ENCODE measurements at regions not wholly inside any gene's neighbourhood (a gene's known extent, or its start where the extent isn't known, plus 50 kb on each side); places are given as distances from the start of the nearest gene placed in this dataset.

GRCh38 chr17:12438212-12438611 is 227.5 kb upstream of the MYOCD start:
- TF ChIP-seq POLR2A (IDR thresholded peaks at IDR 0.05; ENCODE audit: low read length) (no peak), GATA1 (IDR thresholded peaks at IDR 0.05; ENCODE audit: low read depth, low read length) (no peak)
